ENCODE measurements at regions not wholly inside any gene's neighbourhood (a gene's known extent, or its start where the extent isn't known, plus 50 kb on each side); places are given as distances from the start of the nearest gene placed in this dataset.

DNA sequence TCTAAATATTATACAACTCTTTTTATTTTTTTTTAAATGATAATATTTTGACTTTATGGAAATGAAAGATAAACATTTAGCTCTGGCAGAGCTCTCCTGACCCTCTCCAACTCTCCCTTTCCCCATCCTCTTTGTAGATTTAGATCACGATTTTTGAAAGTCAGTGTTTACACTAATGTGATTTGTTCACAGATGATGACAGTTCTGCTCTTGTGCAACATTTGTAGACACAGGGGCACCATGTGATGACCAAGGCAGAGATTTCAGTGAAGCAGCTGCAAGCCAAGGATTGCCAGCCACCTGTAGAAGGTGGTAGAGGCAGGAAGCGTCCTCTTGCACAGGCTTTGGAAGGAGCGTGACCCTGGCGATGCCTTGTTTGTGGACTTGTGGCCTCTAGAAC, 483.2 kb downstream of the QKI start:
- no peaks in the 10 kb centered on the region for H3K9me3 ChIP-seq (ENCODE audit: control insufficient read depth, low read length, poor library complexity, severe bottlenecking)
- no peak for DNase-seq
- no peaks in the 10 kb centered on the region for H3K36me3 Mint-ChIP-seq (ENCODE audit: low read depth)
- no peaks in the 10 kb centered on the region for H3K4me1 Mint-ChIP-seq
- peaks cover 8% of the 10 kb centered on the region for H3K27me3 Mint-ChIP-seq
- no peak overlapping the region for H3K4me3 Mint-ChIP-seq
- no peak for ATAC-seq
- H3K27ac Mint-ChIP-seq, result no peak overlapping the region

DNA sequence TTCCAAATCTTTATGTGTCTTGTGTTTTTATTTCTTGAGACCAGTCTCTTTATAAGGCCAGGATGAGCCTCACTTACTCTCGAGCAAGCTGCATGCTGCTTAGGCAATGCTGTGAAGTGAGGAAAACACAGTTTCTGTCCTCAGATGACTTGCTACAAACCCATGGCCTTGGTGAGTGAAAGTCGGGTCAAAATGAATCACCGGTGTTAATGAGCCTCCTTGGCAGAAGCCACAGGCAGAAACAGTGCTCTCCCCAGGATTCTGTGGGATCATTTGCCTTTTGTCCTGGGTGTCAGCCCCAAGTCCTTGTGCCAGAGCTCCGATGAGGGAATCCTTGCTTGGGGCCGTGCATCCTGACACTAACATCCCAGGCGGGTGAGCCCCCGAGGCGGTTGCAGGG, 482.5 kb downstream of the QKI start:
- H3K9me3 ChIP-seq (ENCODE audit: control insufficient read depth, low read length, poor library complexity, severe bottlenecking), result no peaks in the 10 kb centered on the region
- ATAC-seq, result no peak
- DNase-seq, result no peak
- no peaks in the 10 kb centered on the region for H3K36me3 Mint-ChIP-seq (ENCODE audit: low read depth)
- no peak overlapping the region for H3K27ac Mint-ChIP-seq
- H3K4me3 Mint-ChIP-seq, result no peak overlapping the region
- H3K4me1 Mint-ChIP-seq, result no peaks in the 10 kb centered on the region
- H3K27me3 Mint-ChIP-seq, result peaks cover 8% of the 10 kb centered on the region

DNA sequence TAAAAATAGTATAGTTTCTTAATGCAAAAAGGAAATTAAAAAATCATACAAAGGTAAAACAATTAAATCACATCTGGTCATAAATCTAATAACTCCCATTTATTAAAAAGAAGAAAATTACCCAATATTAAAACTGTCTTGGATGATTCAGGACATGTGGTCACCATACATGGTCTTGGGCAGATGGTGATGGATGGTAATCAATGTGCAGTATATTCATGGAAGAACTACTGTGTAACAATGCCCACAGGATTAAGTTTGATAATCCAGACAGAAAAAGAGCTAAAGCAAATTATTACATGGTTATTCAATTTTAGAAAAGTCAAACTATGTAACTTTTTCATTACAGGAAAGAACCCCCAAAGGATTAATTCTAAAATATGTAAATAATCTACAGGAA, 480.6 kb downstream of the QKI start:
- Mint-ChIP-seq H3K36me3 (ENCODE audit: low read depth) (no peaks in the 10 kb centered on the region), H3K4me1 (no peaks in the 10 kb centered on the region), H3K27ac (no peak overlapping the region), H3K4me3 (no peak overlapping the region), H3K27me3 (no peaks in the 10 kb centered on the region)
- no peaks in the 10 kb centered on the region for H3K9me3 ChIP-seq (ENCODE audit: control insufficient read depth, low read length, poor library complexity, severe bottlenecking)
- ATAC-seq (no peak), DNase-seq (no peak)

DNA sequence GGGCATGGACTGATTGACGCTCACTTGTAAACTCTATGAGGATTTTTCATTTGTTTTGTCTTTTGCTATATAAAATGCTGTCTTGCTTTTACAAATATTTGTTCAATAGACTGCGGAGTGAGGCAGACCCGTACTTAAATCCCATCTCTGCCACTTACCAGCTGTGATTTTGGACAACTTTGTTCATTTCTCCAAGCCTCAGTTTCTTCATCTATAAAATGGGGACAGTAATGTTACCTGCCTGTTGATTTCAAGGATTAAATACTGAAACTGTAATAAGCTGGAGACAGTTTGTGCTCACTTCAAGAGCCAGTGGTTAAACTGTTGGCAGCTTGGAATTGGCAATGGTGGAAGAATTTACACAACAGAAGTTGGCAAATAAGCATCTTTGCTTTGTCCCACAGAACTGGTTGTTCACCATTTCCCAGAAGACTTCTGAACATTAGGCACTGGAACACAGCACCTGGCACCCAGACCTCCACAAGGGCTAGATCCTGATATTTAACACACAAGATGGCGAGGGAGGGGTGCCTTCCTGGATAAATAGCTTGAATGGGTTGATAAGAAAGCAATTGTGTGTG, 479.2 kb downstream of the QKI start:
- DNase-seq (no peak), ATAC-seq (no peak)
- no peaks in the 10 kb centered on the region for H3K4me1 Mint-ChIP-seq
- H3K36me3 Mint-ChIP-seq (ENCODE audit: low read depth), result no peaks in the 10 kb centered on the region
- no peaks in the 10 kb centered on the region for H3K9me3 ChIP-seq (ENCODE audit: control insufficient read depth, low read length, poor library complexity, severe bottlenecking)
- no peaks in the 10 kb centered on the region for H3K27me3 Mint-ChIP-seq
- H3K27ac Mint-ChIP-seq, result no peak overlapping the region
- no peak overlapping the region for H3K4me3 Mint-ChIP-seq

DNA sequence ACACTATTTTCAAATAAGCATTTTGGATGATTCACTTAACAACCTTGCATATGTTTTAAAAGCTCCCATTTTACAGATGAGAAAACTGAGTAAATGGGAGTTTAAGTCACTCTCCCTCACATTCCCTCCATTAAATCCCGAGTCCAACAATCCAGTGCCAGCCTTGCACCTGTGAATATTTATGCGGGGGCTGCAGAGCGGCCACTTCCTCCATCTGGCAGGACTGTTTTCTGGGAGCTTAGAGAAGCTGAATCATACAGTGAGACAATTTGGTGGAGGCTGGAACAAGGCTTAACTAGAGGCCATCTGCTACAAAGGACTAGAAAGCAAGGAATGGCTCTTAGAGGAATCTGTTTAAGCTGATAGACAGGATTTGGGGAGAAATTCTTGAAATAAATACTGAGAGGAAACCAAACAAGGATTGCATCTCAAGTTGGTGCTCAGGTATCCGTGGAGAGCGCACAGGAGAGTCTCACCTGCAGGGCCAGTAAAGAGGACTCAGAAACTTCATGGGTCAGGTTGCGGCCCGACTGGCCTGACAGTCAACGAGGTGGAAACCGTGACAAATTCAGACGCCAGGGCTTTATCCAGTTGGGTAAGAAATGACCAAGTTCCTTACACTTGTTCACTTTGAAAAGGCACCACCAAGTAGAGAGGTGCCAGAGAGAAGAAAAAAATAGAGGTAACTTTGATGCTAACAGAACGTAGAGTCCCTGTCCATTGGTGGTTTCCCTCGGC, 478.5 kb downstream of the QKI start:
- Mint-ChIP-seq H3K27ac (no peak overlapping the region), H3K27me3 (no peaks in the 10 kb centered on the region), H3K36me3 (ENCODE audit: low read depth) (no peaks in the 10 kb centered on the region), H3K4me1 (no peaks in the 10 kb centered on the region), H3K4me3 (no peak overlapping the region)
- no peak for ATAC-seq
- DNase-seq, result no peak
- no peaks in the 10 kb centered on the region for H3K9me3 ChIP-seq (ENCODE audit: control insufficient read depth, low read length, poor library complexity, severe bottlenecking)

DNA sequence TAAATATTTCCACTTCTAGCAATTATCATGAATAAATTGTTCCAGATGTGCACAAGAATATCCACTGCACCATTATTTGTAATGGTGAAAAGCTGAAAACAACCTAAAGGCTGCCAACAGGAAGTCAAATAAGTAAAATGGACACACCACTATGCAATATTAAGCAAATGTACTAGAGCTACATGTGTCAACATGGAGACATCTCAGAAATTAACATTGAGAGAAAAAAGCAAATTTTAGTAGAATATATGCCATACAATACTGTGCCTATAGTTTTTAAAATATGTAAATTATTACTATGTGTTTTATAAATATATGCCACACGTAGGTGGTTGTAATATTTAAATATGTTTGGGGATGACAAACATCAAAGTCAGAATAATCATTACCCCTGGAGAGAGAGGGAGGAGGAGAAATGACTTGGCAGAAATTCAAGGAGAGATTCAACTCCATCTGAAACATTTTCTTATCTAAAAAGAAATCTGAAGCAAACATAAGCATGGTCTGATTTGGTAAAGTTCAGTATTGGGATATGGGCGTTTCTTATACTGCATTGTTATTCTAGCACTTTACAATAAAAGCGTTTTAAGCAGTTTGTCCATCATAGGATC, 475.5 kb downstream of the QKI start:
- DNase-seq (no peak), ATAC-seq (no peak)
- H3K9me3 ChIP-seq (ENCODE audit: control insufficient read depth, low read length, poor library complexity, severe bottlenecking), result no peaks in the 10 kb centered on the region
- Mint-ChIP-seq H3K27me3 (no peaks in the 10 kb centered on the region), H3K27ac (no peak overlapping the region), H3K4me3 (no peak overlapping the region), H3K4me1 (no peaks in the 10 kb centered on the region), H3K36me3 (ENCODE audit: low read depth) (no peaks in the 10 kb centered on the region)

DNA sequence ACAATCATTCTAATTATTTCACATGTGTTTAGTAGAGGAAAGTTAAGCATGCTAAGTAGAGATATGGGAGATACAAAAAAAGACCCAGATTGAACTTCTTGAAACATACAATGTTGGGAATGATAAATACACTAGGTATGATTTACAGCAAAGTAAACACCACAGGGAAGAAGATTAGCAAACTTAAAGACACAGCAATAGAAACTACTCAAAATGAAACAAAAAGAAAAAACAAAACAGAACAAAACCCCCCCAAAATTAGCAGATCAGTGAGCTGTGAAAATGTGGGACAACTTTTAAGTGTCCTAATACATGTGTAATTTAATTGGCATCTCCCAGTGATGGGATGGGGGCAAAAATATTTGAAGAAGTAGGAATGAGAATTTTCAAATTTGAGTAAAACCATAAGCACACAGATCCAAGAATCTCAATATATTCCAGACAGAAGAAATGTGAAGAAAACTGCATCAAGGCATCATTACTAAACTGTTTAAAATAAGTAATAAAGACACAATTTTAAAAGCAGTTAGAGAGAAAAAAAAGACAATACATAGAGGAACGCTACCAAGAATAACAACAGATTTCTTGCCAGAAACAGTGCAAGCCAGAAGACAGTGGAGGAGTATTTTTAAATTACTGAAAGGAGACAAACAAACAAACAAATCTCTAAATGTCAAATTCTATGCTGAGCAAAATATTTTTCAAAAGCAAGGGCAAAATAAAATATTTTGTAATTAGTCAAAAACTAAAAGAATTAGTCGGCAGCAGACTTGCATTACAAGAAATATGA, 473.7 kb downstream of the QKI start:
- DNase-seq (no peak), ATAC-seq (no peak)
- H3K4me3 Mint-ChIP-seq, result no peak overlapping the region
- no peaks in the 10 kb centered on the region for H3K27me3 Mint-ChIP-seq
- H3K9me3 ChIP-seq (ENCODE audit: control insufficient read depth, low read length, poor library complexity, severe bottlenecking), result no peaks in the 10 kb centered on the region
- H3K27ac Mint-ChIP-seq, result no peak overlapping the region
- H3K36me3 Mint-ChIP-seq (ENCODE audit: low read depth), result no peaks in the 10 kb centered on the region
- no peaks in the 10 kb centered on the region for H3K4me1 Mint-ChIP-seq

DNA sequence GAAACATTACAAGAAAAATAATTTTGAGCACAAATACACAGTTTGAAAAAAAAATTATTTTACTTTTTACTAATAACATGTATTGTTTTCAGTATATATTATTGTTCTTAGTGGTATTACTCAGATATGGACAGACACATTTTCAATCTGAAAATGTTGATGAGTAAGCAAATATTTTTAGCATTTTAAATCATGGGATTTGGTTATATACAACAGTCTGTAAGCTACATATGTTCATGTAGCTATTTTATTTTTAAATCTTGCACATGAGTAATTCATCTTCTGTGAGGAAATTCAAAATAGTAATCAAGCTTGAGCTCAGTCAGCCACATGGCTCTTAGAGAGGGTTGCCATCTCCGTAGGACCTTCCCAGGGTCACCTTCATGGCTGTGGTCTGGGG, 471.9 kb downstream of the QKI start:
- no peaks in the 10 kb centered on the region for H3K9me3 ChIP-seq (ENCODE audit: control insufficient read depth, low read length, poor library complexity, severe bottlenecking)
- Mint-ChIP-seq H3K4me3 (no peak overlapping the region), H3K36me3 (ENCODE audit: low read depth) (no peaks in the 10 kb centered on the region), H3K27ac (no peak overlapping the region), H3K4me1 (no peaks in the 10 kb centered on the region), H3K27me3 (peaks cover 8% of the 10 kb centered on the region)
- ATAC-seq (no peak), DNase-seq (no peak)

DNA sequence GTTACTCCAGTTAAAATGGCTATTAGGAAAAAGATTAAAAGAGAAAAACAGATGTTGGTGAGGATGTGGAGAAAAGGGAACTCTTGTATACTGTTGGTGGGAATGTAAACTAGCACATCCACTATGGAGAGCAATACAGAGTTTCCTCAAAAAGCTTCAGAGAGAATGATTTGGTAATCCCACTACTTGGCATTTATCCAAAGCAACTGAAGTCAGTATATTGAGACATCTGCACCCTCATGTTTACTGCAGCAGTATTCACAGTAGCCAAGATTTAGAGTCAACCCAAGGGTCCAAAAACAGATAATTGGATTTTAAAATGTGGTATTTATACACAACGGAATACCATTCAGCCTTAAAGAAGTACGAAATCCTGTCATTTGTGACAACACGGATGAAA, 469.5 kb downstream of the QKI start:
- Mint-ChIP-seq H3K4me1 (no peaks in the 10 kb centered on the region), H3K27ac (no peak overlapping the region), H3K27me3 (peaks cover 20% of the 10 kb centered on the region), H3K4me3 (no peak overlapping the region), H3K36me3 (ENCODE audit: low read depth) (no peaks in the 10 kb centered on the region)
- no peaks in the 10 kb centered on the region for H3K9me3 ChIP-seq (ENCODE audit: control insufficient read depth, low read length, poor library complexity, severe bottlenecking)
- ATAC-seq, result no peak
- no peak for DNase-seq

DNA sequence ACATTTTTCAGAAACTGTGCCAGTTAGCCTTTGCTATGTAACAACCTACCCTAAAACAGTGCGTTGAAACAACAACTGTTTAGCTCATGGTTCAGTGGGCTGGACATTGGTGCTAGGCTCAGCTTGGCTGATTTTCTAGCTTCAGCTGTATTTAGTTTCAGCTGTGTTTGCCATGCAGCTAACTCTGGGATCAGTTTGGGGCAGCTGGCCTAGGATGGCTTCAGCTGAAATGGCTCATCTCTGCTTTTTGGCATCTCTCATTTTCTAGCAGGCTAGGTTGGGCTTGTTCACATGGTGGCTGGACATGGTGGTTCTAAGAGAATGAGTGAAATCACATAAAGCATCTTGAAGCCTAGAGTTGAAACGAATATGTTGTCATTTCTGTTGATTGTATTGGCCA, 464.2 kb downstream of the QKI start:
- Mint-ChIP-seq H3K27me3 (peaks cover 47% of the 10 kb centered on the region), H3K27ac (no peak overlapping the region), H3K4me1 (no peaks in the 10 kb centered on the region), H3K36me3 (ENCODE audit: low read depth) (peaks cover 2% of the 10 kb centered on the region), H3K4me3 (no peak overlapping the region)
- DNase-seq, result no peak
- no peaks in the 10 kb centered on the region for H3K9me3 ChIP-seq (ENCODE audit: control insufficient read depth, low read length, poor library complexity, severe bottlenecking)
- ATAC-seq, result no peak

DNA sequence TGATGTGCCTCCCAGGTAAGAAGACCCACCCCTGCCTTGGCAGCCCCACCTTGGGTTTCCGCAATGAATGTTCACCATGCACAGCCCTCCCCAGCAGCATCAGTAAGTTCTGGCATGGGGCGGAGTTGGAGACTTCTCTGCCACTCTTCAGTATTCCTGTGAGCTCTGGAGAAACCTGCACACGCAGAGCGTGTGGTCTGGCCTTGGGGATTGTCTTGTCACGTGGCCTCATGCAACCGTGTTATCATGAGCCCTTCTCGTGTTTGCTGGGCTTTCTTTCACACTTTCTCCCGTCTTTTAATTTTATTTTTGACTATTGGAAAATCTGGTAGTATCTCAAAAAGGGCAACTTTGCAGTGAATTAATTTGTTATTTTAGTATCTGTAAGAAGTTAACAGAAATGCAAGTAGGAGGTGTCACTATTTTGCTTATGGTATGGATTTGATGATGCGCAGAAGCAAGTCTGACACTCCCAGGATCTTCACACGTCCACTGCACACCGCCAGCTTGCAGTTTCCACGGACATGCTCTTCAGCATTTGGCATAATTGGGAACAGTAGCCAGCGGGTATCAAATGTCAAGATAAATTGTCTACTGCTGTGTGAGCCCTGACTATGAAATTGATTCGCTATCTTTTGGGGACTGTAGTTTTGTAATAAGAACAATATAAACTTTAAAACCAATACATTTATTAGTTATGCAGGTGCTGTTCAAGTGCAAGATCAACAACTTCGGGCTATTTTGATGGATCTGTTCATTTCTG, 463.5 kb downstream of the QKI start:
- Mint-ChIP-seq H3K4me3 (no peak overlapping the region), H3K27ac (no peak overlapping the region), H3K36me3 (ENCODE audit: low read depth) (peaks cover 2% of the 10 kb centered on the region), H3K4me1 (no peaks in the 10 kb centered on the region), H3K27me3 (peaks cover 47% of the 10 kb centered on the region)
- DNase-seq (no peak), ATAC-seq (no peak)
- H3K9me3 ChIP-seq (ENCODE audit: control insufficient read depth, low read length, poor library complexity, severe bottlenecking), result no peaks in the 10 kb centered on the region

DNA sequence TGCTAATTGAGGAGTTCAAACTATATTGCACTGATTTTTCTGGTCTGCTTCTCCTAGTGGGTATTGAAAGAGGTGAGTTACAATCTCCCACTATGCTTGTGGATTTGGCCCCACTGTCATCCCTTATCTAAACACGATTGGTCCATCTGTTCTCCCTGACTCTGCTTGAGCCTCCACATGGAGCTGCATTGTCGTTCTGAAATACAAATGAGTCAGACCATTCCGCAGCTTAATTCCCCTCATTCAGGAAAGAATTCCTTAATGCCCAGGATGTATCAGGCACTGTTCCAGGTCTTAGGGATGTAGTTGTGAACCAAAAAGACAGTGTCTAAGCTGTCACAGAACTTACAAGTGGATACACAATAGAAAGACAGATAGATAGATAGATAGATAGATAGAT, 461.9 kb downstream of the QKI start:
- peaks cover 39% of the 10 kb centered on the region for H3K27me3 Mint-ChIP-seq
- no peaks in the 10 kb centered on the region for H3K9me3 ChIP-seq (ENCODE audit: control insufficient read depth, low read length, poor library complexity, severe bottlenecking)
- H3K27ac Mint-ChIP-seq, result no peak overlapping the region
- no peaks in the 10 kb centered on the region for H3K4me1 Mint-ChIP-seq
- DNase-seq (no peak), ATAC-seq (no peak)
- peaks cover 2% of the 10 kb centered on the region for H3K36me3 Mint-ChIP-seq (ENCODE audit: low read depth)
- no peak overlapping the region for H3K4me3 Mint-ChIP-seq

DNA sequence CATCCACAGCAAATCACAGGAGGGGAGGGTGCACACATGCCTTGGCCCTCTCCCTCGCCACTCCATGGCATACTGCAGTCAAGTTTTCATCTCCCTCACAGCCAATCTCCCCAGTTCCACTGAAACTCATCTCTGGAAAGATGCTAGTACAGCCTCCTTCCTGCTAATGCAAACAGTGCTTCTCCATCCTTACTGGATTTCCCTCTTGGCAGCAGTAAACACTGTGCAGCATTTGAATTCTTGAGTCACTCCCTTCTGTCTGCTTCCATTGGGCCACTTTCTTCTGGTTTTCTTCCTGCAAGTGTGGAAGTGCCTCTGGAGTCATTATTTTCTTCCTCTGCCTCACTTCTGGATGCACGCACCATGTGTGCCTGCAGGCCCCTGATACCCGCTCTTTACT, 460.3 kb downstream of the QKI start:
- Mint-ChIP-seq H3K36me3 (ENCODE audit: low read depth) (peaks cover 2% of the 10 kb centered on the region), H3K27ac (no peak overlapping the region), H3K27me3 (peaks cover 35% of the 10 kb centered on the region), H3K4me1 (no peaks in the 10 kb centered on the region), H3K4me3 (no peak overlapping the region)
- DNase-seq (no peak), ATAC-seq (no peak)
- H3K9me3 ChIP-seq (ENCODE audit: control insufficient read depth, low read length, poor library complexity, severe bottlenecking), result no peaks in the 10 kb centered on the region
